ENCODE measurements at regions not wholly inside any gene's neighbourhood (a gene's known extent, or its start where the extent isn't known, plus 50 kb on each side); places are given as distances from the start of the nearest gene placed in this dataset.

GRCh38 chr4:58935332-58935731 is 1825.1 kb upstream of the IGFBP7 start:
- Histone ChIP-seq H3K9me3 (ENCODE audit: control insufficient read depth, low read length) (no peaks in the 10 kb centered on the region), H3K4me3 (ENCODE audit: low read length) (no peak overlapping the region), H3K27ac (ENCODE audit: low read length) (no peak overlapping the region), H3K4me1 (ENCODE audit: control insufficient read depth, insufficient read depth, low read length) (no peaks in the 10 kb centered on the region), H3K27me3 (ENCODE audit: control insufficient read depth, insufficient read depth) (no peaks in the 10 kb centered on the region)
- intact Hi-C loops (cut with DNase I) = no loop called here
- DNase-seq = no peak
- 83% methylated on average over 2 of the region's 2 CpGs for WGBS
- ATAC-seq = no peak

DNA sequence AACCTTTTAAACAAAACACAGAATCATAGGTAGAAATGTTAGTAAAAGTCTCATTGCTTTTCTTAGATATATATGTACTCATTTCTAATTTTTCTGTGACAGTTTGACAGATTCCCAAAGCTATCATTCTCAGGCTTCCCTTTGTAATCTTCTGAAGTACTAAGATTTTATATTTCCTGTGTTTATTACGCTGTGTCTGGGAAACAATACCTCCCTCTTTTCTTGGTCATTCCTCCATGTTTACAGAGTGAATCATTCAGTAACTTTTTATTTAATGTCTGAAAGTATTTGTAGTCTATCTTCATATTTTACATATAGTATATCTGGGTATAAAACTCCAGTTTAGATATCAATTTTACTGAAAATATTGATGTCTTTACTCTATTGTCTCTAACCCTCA is 1826.3 kb upstream of the IGFBP7 start:
- Histone ChIP-seq H3K27me3 (ENCODE audit: control insufficient read depth, insufficient read depth) (no peaks in the 10 kb centered on the region), H3K4me3 (ENCODE audit: low read length) (no peak overlapping the region), H3K9me3 (ENCODE audit: control insufficient read depth, low read length) (no peaks in the 10 kb centered on the region), H3K27ac (ENCODE audit: low read length) (no peak overlapping the region), H3K4me1 (ENCODE audit: control insufficient read depth, insufficient read depth, low read length) (no peaks in the 10 kb centered on the region)
- intact Hi-C loops (cut with DNase I) = no loop called here
- 75% methylated on average over 1 of the region's 1 CpG for WGBS
- ATAC-seq (no peak), DNase-seq (no peak)

DNA sequence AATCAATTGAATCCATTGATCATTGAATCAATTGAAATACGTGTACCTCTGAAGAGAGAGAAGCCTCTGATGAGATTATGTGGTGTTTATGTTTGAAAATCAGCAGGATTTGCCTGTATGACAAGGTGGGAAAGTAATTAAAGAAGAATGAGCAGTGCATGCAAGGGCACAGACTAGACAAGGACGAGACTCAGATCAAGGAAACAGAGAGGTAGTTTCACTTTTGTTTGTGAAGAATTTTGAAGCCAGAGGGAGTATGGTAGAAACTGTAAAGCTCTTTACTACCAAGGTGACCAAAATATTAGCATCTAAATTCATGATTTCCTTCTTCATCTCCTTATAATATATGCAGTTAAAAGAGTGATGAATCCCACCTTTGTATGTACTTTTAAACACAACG is 1830.0 kb upstream of the IGFBP7 start:
- no peak overlapping the region for H3K4me3 ChIP-seq (ENCODE audit: low read length)
- 63% methylated on average over 3 of the region's 3 CpGs for WGBS
- H3K27me3 ChIP-seq (ENCODE audit: control insufficient read depth, insufficient read depth) = no peaks in the 10 kb centered on the region
- DNase-seq (no peak), ATAC-seq (no peak)
- no peak overlapping the region for H3K27ac ChIP-seq (ENCODE audit: low read length)
- intact Hi-C loops (cut with DNase I) = no loop called here
- no peaks in the 10 kb centered on the region for H3K4me1 ChIP-seq (ENCODE audit: control insufficient read depth, insufficient read depth, low read length)
- H3K9me3 ChIP-seq (ENCODE audit: control insufficient read depth, low read length) = no peaks in the 10 kb centered on the region

DNA sequence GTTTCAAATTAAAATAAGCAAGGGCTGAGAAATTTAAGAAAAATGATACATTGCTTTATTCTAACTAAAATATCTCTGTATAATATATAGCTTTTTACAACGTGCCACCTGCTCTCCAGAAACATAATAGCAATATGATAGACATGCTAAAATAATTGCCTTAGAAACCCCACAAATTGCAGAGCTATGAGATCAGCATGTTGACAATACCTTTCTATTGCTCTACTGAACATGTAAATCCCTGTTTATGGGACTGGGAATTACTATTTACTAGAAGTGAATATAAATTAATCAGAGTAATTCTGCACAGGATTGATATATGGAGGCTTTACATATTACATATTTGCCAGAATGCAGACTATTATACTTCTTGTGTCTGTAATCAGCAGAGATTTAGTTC is 1831.1 kb upstream of the IGFBP7 start:
- WGBS = 61% methylated on average over 1 of the region's 1 CpG
- intact Hi-C loops (cut with DNase I) = no loop called here
- DNase-seq = no peak

DNA sequence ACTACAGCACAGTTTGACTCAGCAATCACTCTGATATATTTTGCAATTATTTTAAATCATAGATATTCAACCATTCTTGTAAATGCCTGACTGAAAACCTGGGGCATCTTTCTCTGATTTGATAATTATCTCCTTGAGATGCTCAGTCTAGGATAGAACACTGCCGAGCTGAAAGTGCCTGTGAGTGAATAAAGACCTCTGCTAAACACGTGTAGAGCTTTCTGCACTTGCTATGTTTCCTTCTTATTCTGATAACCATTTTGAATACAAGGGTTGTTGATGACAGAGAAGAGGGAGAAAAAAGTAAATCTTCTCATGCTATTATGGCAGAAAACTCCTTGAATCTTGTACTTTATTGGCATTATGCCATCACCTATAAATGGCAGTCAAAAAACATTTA is 1843.4 kb upstream of the IGFBP7 start:
- ATAC-seq (no peak), DNase-seq (no peak)
- intact Hi-C loops (cut with DNase I) = no loop called here
- WGBS = 46% methylated on average over 2 of the region's 2 CpGs
- Histone ChIP-seq H3K4me1 (ENCODE audit: control insufficient read depth, insufficient read depth, low read length) (no peaks in the 10 kb centered on the region), H3K9me3 (ENCODE audit: control insufficient read depth, low read length) (no peaks in the 10 kb centered on the region), H3K4me3 (ENCODE audit: low read length) (no peak overlapping the region), H3K27ac (ENCODE audit: low read length) (no peak overlapping the region), H3K27me3 (ENCODE audit: control insufficient read depth, insufficient read depth) (no peaks in the 10 kb centered on the region)

More for the DNA sequence above, 1831.1 kb upstream of the IGFBP7 start:
- Histone ChIP-seq H3K4me3 (ENCODE audit: low read length) (no peak overlapping the region), H3K27ac (ENCODE audit: low read length) (no peak overlapping the region), H3K9me3 (ENCODE audit: control insufficient read depth, low read length) (no peaks in the 10 kb centered on the region), H3K27me3 (ENCODE audit: control insufficient read depth, insufficient read depth) (no peaks in the 10 kb centered on the region), H3K4me1 (ENCODE audit: control insufficient read depth, insufficient read depth, low read length) (no peaks in the 10 kb centered on the region)
- ATAC-seq = no peak

DNA sequence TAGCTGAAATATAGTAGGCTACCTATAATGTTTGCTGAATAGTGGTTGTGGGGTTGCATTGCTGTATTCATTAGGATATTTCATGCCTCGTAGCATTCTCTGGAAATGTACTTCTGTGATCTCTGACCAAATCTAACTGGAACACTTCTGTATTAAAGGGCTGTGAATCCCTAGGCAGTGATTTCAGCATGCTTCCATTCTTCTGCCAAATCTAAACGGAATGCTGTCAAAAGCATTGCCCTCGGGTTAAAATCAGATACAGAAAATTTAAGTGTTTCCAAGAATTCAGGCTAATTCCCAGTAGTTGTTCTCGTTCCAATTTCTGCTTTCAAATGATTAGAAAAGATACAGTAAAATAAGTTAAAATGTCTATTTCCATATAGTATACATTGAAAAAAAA is 1847.5 kb upstream of the IGFBP7 start:
- no peak overlapping the region for H3K27ac ChIP-seq (ENCODE audit: low read length)
- DNase-seq (no peak), ATAC-seq (no peak)
- no peak overlapping the region for H3K4me3 ChIP-seq (ENCODE audit: low read length)
- 52% methylated on average over 4 of the region's 4 CpGs for WGBS
- intact Hi-C loops (cut with DNase I) = no loop called here
- no peaks in the 10 kb centered on the region for H3K9me3 ChIP-seq (ENCODE audit: control insufficient read depth, low read length)
- H3K4me1 ChIP-seq (ENCODE audit: control insufficient read depth, insufficient read depth, low read length) = no peaks in the 10 kb centered on the region
- H3K27me3 ChIP-seq (ENCODE audit: control insufficient read depth, insufficient read depth) = no peaks in the 10 kb centered on the region

DNA sequence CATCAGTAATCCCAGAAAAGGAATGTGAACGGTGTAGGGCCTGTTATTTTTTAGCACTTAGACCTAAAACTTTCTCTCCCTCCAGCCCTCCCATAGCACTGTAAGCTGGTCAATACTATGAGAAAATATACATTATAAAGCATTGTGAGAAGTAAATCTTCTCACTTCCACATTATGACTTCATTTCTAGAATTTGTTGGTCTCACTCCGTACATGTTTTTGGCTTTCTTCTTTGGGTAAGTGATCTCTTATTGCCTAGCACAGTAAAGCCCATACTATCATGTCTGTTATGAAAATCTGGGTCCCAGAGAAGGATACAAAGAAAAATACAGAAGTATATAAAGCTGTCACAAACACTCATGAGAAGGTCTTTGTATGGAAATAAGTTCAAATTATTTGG is 1851.1 kb upstream of the IGFBP7 start:
- intact Hi-C loops (cut with DNase I) = no loop called here
- WGBS = 69% methylated on average over 2 of the region's 2 CpGs

GRCh38 chr4:58961925-58962324 is 1851.7 kb upstream of the IGFBP7 start:
- DNase-seq = no peak
- WGBS = 42% methylated on average over 2 of the region's 2 CpGs
- Histone ChIP-seq H3K27me3 (ENCODE audit: control insufficient read depth, insufficient read depth) (no peaks in the 10 kb centered on the region), H3K9me3 (ENCODE audit: control insufficient read depth, low read length) (no peaks in the 10 kb centered on the region), H3K4me1 (ENCODE audit: control insufficient read depth, insufficient read depth, low read length) (no peaks in the 10 kb centered on the region), H3K4me3 (ENCODE audit: low read length) (no peak overlapping the region), H3K27ac (ENCODE audit: low read length) (no peak overlapping the region)
- intact Hi-C loops (cut with DNase I) = no loop called here
- no peak for ATAC-seq

More for the DNA sequence above, 1851.1 kb upstream of the IGFBP7 start:
- Histone ChIP-seq H3K4me1 (ENCODE audit: control insufficient read depth, insufficient read depth, low read length) (no peaks in the 10 kb centered on the region), H3K4me3 (ENCODE audit: low read length) (no peak overlapping the region), H3K27me3 (ENCODE audit: control insufficient read depth, insufficient read depth) (no peaks in the 10 kb centered on the region), H3K9me3 (ENCODE audit: control insufficient read depth, low read length) (no peaks in the 10 kb centered on the region), H3K27ac (ENCODE audit: low read length) (no peak overlapping the region)
- ATAC-seq = no peak
- DNase-seq = no peak

GRCh38 chr4:58962424-58962823 is 1852.2 kb upstream of the IGFBP7 start:
- no peak overlapping the region for H3K4me3 ChIP-seq (ENCODE audit: low read length)
- H3K9me3 ChIP-seq (ENCODE audit: control insufficient read depth, low read length) = no peaks in the 10 kb centered on the region
- intact Hi-C loops (cut with DNase I) = no loop called here
- ATAC-seq (no peak), DNase-seq (no peak)
- no peaks in the 10 kb centered on the region for H3K27me3 ChIP-seq (ENCODE audit: control insufficient read depth, insufficient read depth)
- H3K4me1 ChIP-seq (ENCODE audit: control insufficient read depth, insufficient read depth, low read length) = no peaks in the 10 kb centered on the region
- H3K27ac ChIP-seq (ENCODE audit: low read length) = no peak overlapping the region

- no peak overlapping the region for H3K4me3 ChIP-seq (ENCODE audit: low read length)
- H3K9me3 ChIP-seq (ENCODE audit: control insufficient read depth, low read length) = no peaks in the 10 kb centered on the region
- no peak overlapping the region for H3K27ac ChIP-seq (ENCODE audit: low read length)
- H3K27me3 ChIP-seq (ENCODE audit: control insufficient read depth, insufficient read depth) = no peaks in the 10 kb centered on the region
- WGBS = 26% methylated on average over 1 of the region's 1 CpG
- DNase-seq (no peak), ATAC-seq (no peak)
- intact Hi-C loops (cut with DNase I) = no loop called here
- no peaks in the 10 kb centered on the region for H3K4me1 ChIP-seq (ENCODE audit: control insufficient read depth, insufficient read depth, low read length)
Observed at GRCh38 chr4:58981828-58982227, 1871.6 kb upstream of the IGFBP7 start.

DNA sequence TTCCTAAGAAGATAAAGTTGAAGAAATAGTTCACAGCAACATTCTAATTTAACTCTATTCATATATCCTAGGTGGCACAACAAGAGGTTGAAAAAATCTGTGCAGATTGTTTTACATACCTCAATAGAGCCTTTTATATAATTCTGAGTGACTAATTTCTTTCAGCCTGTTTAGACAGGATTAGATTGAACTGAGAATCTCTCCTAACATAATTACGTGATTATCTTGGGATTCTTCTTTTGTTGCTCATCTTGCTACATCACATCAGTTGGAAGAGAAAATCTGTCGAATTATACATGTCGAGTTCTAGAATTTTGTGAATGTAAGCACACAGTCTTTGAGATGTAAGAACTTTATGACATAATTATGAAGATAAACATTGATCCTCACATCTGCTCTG is 1873.7 kb upstream of the IGFBP7 start:
- intact Hi-C loops (cut with DNase I) = no loop called here

DNA sequence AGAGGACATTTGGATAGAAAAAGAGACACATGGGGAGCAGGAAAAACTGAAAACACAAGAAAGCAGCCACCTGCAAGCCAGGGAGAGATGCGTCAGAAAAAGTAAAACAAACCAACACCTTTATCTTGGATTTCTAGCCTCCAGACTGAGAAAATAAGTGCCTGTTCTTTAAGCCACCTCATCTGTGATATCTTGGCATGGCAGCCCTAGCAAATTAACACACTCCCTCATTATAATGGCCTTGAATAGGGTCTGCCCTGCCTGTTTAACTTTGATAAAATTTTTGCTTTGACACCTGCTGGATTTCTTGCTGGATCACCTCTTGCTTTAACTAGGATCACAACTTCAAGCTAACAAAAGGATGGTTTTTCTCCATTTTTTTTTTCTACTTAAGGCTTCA is 1892.0 kb upstream of the IGFBP7 start:
- DNase-seq = no peak
- intact Hi-C loops (cut with DNase I) = no loop called here
- H3K9me3 ChIP-seq (ENCODE audit: control insufficient read depth, low read length) = no peaks in the 10 kb centered on the region
- 31% methylated on average over 1 of the region's 1 CpG for WGBS
- ATAC-seq = no peak
- H3K4me3 ChIP-seq (ENCODE audit: low read length) = no peak overlapping the region
- H3K27me3 ChIP-seq (ENCODE audit: control insufficient read depth, insufficient read depth) = no peaks in the 10 kb centered on the region
- H3K4me1 ChIP-seq (ENCODE audit: control insufficient read depth, insufficient read depth, low read length) = no peaks in the 10 kb centered on the region
- H3K27ac ChIP-seq (ENCODE audit: low read length) = no peak overlapping the region

More for the DNA sequence above, 1873.7 kb upstream of the IGFBP7 start:
- no peaks in the 10 kb centered on the region for H3K27me3 ChIP-seq (ENCODE audit: control insufficient read depth, insufficient read depth)
- DNase-seq (no peak), ATAC-seq (no peak)
- no peaks in the 10 kb centered on the region for H3K4me1 ChIP-seq (ENCODE audit: control insufficient read depth, insufficient read depth, low read length)
- H3K4me3 ChIP-seq (ENCODE audit: low read length) = no peak overlapping the region
- no peaks in the 10 kb centered on the region for H3K9me3 ChIP-seq (ENCODE audit: control insufficient read depth, low read length)
- 71% methylated on average over 3 of the region's 3 CpGs for WGBS
- no peak overlapping the region for H3K27ac ChIP-seq (ENCODE audit: low read length)
